ENCODE measurements at regions not wholly inside any gene's neighbourhood (a gene's known extent, or its start where the extent isn't known, plus 50 kb on each side); places are given as distances from the start of the nearest gene placed in this dataset.
A peak's percentile ranks its signal among the peaks of the same experiment; 100 is the strongest.

DNA sequence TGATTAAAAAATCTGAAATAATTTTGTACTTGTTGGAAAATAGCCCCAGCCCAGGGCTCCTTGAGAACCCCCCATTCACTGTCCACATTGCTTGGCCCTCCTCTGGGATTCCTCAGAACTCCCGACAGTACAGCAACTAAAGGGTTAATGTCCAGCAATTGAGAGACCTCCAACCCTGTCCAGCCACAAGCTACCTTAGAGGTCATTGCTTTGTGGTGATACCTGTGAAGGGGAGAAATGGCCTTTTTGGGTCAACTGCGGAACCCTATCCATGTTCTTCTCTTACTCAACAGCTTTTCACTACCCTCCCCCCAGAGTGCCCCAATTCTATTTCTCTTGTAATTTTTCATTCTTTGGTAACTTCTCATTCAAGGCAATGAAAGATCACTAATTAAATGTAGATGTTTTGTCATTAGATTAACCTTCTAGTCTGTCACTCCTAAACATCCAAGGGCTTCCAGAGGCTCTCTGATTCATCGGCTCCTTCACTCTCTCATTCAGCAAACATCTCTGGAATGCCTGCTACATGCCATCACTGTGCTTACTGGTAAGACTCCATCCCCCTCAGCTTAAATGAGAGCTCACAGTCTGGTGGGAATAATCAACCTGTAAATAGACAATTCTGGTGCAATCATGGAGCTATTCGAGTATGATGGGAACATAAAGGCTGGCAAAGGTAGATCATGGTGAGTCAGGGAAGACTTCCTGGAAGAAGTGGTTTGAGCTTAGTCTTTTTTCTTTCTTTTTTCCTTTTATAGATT lies 241.4 kb upstream of the PGRMC2 start:
- no peaks in the 10 kb centered on the region; the same call in none of the 2 replicates for H3K27me3 Mint-ChIP-seq (ENCODE audit: insufficient read depth)
- H3K4me1 Mint-ChIP-seq (ENCODE audit: low read depth) = peaks cover 80% of the 10 kb centered on the region
- DNase-seq = peak; percentile 95
- H3K27ac Mint-ChIP-seq = peak overlapping the region; percentile 84
- TF ChIP-seq, protein P1, sequence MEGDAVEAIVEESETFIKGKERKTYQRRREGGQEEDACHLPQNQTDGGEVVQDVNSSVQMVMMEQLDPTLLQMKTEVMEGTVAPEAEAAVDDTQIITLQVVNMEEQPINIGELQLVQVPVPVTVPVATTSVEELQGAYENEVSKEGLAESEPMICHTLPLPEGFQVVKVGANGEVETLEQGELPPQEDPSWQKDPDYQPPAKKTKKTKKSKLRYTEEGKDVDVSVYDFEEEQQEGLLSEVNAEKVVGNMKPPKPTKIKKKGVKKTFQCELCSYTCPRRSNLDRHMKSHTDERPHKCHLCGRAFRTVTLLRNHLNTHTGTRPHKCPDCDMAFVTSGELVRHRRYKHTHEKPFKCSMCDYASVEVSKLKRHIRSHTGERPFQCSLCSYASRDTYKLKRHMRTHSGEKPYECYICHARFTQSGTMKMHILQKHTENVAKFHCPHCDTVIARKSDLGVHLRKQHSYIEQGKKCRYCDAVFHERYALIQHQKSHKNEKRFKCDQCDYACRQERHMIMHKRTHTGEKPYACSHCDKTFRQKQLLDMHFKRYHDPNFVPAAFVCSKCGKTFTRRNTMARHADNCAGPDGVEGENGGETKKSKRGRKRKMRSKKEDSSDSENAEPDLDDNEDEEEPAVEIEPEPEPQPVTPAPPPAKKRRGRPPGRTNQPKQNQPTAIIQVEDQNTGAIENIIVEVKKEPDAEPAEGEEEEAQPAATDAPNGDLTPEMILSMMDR (IDR thresholded peaks at IDR 0.05) = no peak
- H3K36me3 Mint-ChIP-seq (ENCODE audit: low read depth) = peaks cover 5% of the 10 kb centered on the region; the same call in 1 of the 2 replicates
- H3K9me3 Mint-ChIP-seq = no peaks in the 10 kb centered on the region
- H3K4me3 Mint-ChIP-seq = peak overlapping the region; percentile 58

DNA sequence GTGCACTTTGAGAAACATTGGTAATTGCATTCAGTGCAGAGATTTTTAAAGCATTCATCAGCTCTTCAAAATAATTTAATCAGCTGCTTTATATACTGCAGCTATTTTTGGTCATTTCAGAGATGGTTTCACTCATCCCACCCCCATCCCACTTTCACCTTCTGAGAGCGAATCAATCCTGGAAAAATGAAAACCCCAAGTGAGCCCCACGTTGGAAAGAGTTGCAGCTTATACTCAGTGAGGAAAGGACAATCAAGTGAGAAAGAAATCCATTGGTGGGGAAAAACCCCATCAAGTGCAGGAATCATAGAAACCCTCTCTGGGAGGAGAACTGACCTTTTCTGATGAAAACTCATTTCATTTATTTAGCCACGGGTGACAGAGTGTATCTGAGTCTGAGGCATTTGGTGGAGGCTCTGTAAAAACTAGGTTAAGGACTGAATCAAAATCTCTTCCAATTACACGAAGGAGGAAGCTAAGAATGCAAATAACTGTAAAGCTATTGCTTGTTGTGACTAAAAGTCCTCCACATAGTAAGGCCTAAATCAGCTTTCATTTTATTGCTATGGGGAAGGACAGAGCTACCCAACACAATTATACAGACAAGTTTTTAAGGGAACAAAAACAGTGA lies 240.4 kb upstream of the PGRMC2 start:
- Mint-ChIP-seq H3K27me3 (ENCODE audit: insufficient read depth) (peaks cover 1% of the 10 kb centered on the region), H3K4me1 (ENCODE audit: low read depth) (peaks cover 87% of the 10 kb centered on the region), H3K27ac (peak overlapping the region; percentile 84), H3K36me3 (ENCODE audit: low read depth) (peaks cover 5% of the 10 kb centered on the region; the same call in 1 of the 2 replicates), H3K9me3 (no peaks in the 10 kb centered on the region), H3K4me3 (peak overlapping the region; percentile 17)
- TF ChIP-seq, protein P1 (IDR thresholded peaks at IDR 0.05) = no peak
- DNase-seq = no peak

DNA sequence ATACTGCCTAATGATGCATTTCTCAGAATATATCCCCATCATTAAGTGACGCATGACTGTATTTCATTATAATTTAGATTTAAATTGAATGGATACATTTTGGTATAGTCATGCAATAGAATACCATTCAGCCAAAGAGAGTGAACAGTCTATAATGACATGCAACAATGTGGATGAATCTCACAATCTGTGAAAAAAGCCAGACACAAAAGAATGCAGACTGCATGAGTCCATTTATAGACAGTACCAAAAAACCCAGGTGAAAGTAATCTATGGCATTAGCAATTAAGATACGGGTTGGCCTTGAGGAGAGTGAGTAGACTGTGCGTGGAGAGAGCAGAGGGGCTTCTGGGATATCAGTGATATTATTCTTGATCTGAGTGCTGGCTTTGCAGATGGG lies 239.7 kb upstream of the PGRMC2 start:
- Mint-ChIP-seq H3K9me3 (no peaks in the 10 kb centered on the region), H3K4me3 (no peak overlapping the region), H3K27ac (peak overlapping the region; percentile 27; the same call in 1 of the 2 replicates)

DNA sequence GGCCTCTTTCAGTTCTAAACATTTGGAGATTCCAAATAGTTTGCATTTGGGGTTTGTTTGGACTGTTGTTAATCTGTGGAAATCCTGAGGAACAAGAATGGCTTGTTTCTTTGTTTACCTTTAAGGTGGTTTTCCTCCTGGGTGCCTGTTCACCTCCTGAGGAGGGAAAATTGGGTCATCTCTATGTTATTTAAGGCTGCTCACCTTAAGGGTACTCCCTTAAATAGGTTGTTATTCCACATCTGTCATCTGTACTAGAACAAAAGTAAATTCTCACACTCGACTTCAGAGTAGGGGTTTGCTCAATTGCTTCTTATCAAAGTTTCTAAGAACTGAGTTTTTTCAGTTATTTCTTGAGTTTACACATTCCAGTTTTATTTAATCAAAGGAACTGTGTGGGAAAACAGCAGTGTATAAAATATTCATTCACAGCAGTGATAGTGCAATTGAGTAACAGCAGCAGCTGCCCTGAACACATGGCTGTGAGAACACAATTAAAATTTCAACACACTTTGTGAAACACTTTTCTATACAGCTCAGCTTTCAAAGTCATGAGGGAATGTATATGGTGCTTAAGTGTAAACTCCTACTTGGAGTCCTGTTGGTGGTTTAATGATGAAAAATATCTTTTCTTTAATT lies 238.5 kb upstream of the PGRMC2 start:
- Mint-ChIP-seq H3K9me3 (no peaks in the 10 kb centered on the region), H3K36me3 (ENCODE audit: low read depth) (peaks cover 5% of the 10 kb centered on the region; the same call in 1 of the 2 replicates), H3K27ac (peak overlapping the region; percentile 53; the same call in 1 of the 2 replicates), H3K27me3 (ENCODE audit: insufficient read depth) (peaks cover 1% of the 10 kb centered on the region; the same call in 1 of the 2 replicates), H3K4me3 (no peak overlapping the region), H3K4me1 (ENCODE audit: low read depth) (peaks cover 96% of the 10 kb centered on the region)
- no peak for DNase-seq
- TF ChIP-seq, protein P1 (IDR thresholded peaks at IDR 0.05) = no peak

More for the DNA sequence above, 239.7 kb upstream of the PGRMC2 start:
- peak; percentile 6 for DNase-seq
- peaks cover 1% of the 10 kb centered on the region; the same call in 1 of the 2 replicates for H3K27me3 Mint-ChIP-seq (ENCODE audit: insufficient read depth)
- TF ChIP-seq, protein P1 (IDR thresholded peaks at IDR 0.05) = no peak
- peaks cover 5% of the 10 kb centered on the region; the same call in 1 of the 2 replicates for H3K36me3 Mint-ChIP-seq (ENCODE audit: low read depth)
- peaks cover 92% of the 10 kb centered on the region for H3K4me1 Mint-ChIP-seq (ENCODE audit: low read depth)

DNA sequence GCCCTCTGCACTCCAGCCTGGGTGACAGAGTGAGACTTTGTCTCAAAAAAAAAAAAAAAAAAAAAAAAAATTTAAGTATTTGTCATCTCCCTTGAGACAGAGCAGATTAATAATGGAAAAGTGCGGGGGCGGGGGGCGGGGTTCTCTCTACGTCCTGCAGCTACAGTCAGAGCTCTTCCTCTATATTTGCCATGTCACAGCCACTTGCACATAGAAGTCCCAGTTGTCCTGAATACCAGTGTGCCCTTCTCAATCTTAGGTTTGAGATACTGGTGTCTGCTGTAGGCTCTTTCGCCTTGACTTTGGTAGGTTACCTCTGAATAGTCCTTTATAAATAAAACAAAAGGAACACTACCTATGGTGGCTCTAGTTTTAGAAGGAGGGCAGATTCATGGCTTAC lies 237.8 kb upstream of the PGRMC2 start:
- H3K27me3 Mint-ChIP-seq (ENCODE audit: insufficient read depth) = peaks cover 1% of the 10 kb centered on the region; the same call in 1 of the 2 replicates
- H3K27ac Mint-ChIP-seq = peak overlapping the region; percentile 90

More for the DNA sequence above, 237.8 kb upstream of the PGRMC2 start:
- Mint-ChIP-seq H3K4me1 (ENCODE audit: low read depth) (peaks cover 96% of the 10 kb centered on the region), H3K9me3 (no peaks in the 10 kb centered on the region), H3K4me3 (peak overlapping the region; percentile 36; the same call in 1 of the 2 replicates), H3K36me3 (ENCODE audit: low read depth) (peaks cover 5% of the 10 kb centered on the region; the same call in 1 of the 2 replicates)
- TF ChIP-seq, protein P1 (IDR thresholded peaks at IDR 0.05) = no peak
- no peak for DNase-seq

Measured in HFFc6 (cell line).